ENCODE measurements at regions not wholly inside any gene's neighbourhood (a gene's known extent, or its start where the extent isn't known, plus 50 kb on each side); places are given as distances from the start of the nearest gene placed in this dataset.

GRCh38 chr18:78804206-78805030 lies 175.2 kb upstream of the SALL3 start:
- TF ChIP-seq TAF1 (IDR thresholded peaks at IDR 0.05; ENCODE audit: borderline replicate concordance, insufficient read depth, low read length) (no peak), REST (IDR thresholded peaks at IDR 0.05; ENCODE audit: insufficient read depth in 1 of 2, low read depth in 2 of 2, low read length in 2 of 2) (no peak), POLR2AphosphoS5 (IDR thresholded peaks at IDR 0.05; ENCODE audit: low read depth, low read length) (no peak), FOXP2 (optimal IDR thresholded peaks at IDR 0.05; ENCODE audit: borderline replicate concordance, extremely low read depth, extremely low read length, insufficient read depth) (no peak), SIN3A (IDR thresholded peaks at IDR 0.05; ENCODE audit: borderline replicate concordance, insufficient read depth, low read length) (no peak)

- TF ChIP-seq TAF1 (IDR thresholded peaks at IDR 0.05; ENCODE audit: borderline replicate concordance, insufficient read depth, low read length): no peak
- TF ChIP-seq POLR2AphosphoS5 (IDR thresholded peaks at IDR 0.05; ENCODE audit: low read depth, low read length): no peak
- no peak for TF ChIP-seq REST (IDR thresholded peaks at IDR 0.05; ENCODE audit: insufficient read depth in 1 of 2, low read depth in 2 of 2, low read length in 2 of 2)
- no peak for TF ChIP-seq SIN3A (IDR thresholded peaks at IDR 0.05; ENCODE audit: borderline replicate concordance, insufficient read depth, low read length)
- TF ChIP-seq FOXP2 (optimal IDR thresholded peaks at IDR 0.05; ENCODE audit: borderline replicate concordance, extremely low read depth, extremely low read length, insufficient read depth): no peak
Measured at GRCh38 chr18:78805840-78806239, 173.8 kb upstream of the SALL3 start.

- no peak for TF ChIP-seq POLR2AphosphoS5 (IDR thresholded peaks at IDR 0.05; ENCODE audit: low read depth, low read length)
- TF ChIP-seq FOXP2 (optimal IDR thresholded peaks at IDR 0.05; ENCODE audit: borderline replicate concordance, extremely low read depth, extremely low read length, insufficient read depth): no peak
- TF ChIP-seq SIN3A (IDR thresholded peaks at IDR 0.05; ENCODE audit: borderline replicate concordance, insufficient read depth, low read length): no peak
- no peak for TF ChIP-seq REST (IDR thresholded peaks at IDR 0.05; ENCODE audit: insufficient read depth in 1 of 2, low read depth in 2 of 2, low read length in 2 of 2)
- TF ChIP-seq TAF1 (IDR thresholded peaks at IDR 0.05; ENCODE audit: borderline replicate concordance, insufficient read depth, low read length): no peak
Measured at GRCh38 chr18:78807668-78808067, 171.9 kb upstream of the SALL3 start.

GRCh38 chr18:78809845-78810244 lies 169.8 kb upstream of the SALL3 start:
- no peak for TF ChIP-seq POLR2AphosphoS5 (IDR thresholded peaks at IDR 0.05; ENCODE audit: low read depth, low read length)
- TF ChIP-seq FOXP2 (optimal IDR thresholded peaks at IDR 0.05; ENCODE audit: borderline replicate concordance, extremely low read depth, extremely low read length, insufficient read depth): no peak
- TF ChIP-seq SIN3A (IDR thresholded peaks at IDR 0.05; ENCODE audit: borderline replicate concordance, insufficient read depth, low read length): no peak
- TF ChIP-seq REST (IDR thresholded peaks at IDR 0.05; ENCODE audit: insufficient read depth in 1 of 2, low read depth in 2 of 2, low read length in 2 of 2): no peak
- TF ChIP-seq TAF1 (IDR thresholded peaks at IDR 0.05; ENCODE audit: borderline replicate concordance, insufficient read depth, low read length): no peak
